ENCODE measurements at regions not wholly inside any gene's neighbourhood (a gene's known extent, or its start where the extent isn't known, plus 50 kb on each side); places are given as distances from the start of the nearest gene placed in this dataset.

- no peak for DNase-seq
Measured at GRCh38 chr1:221897321-221897721, 155.4 kb upstream of the DUSP10 start.

GRCh38 chr1:221892301-221892830, 150.5 kb upstream of the DUSP10 start:
- DNase-seq: no peak

GRCh38 chr1:221891708-221892107, 149.8 kb upstream of the DUSP10 start:
- no peak for DNase-seq

GRCh38 chr1:221888801-221889200, 146.9 kb upstream of the DUSP10 start:
- DNase-seq: no peak

GRCh38 chr1:221888218-221888617, 146.3 kb upstream of the DUSP10 start:
- no peak for DNase-seq

- DNase-seq: no peak
Measured at GRCh38 chr1:221887758-221888157, 145.9 kb upstream of the DUSP10 start.

- DNase-seq: no peak
Measured at GRCh38 chr1:221887415-221887746, 145.5 kb upstream of the DUSP10 start.

GRCh38 chr1:221886743-221887414, 145.0 kb upstream of the DUSP10 start:
- DNase-seq: no peak

GRCh38 chr1:221886311-221886710, 144.4 kb upstream of the DUSP10 start:
- no peak for DNase-seq

- DNase-seq: no peak
Measured at GRCh38 chr1:221884821-221885220, 142.9 kb upstream of the DUSP10 start.

- DNase-seq: no peak
Measured at GRCh38 chr1:221881805-221882581, 140.1 kb upstream of the DUSP10 start.

- DNase-seq: no peak
Measured at GRCh38 chr1:221880182-221880581, 138.3 kb upstream of the DUSP10 start.

- DNase-seq: no peak
Measured at GRCh38 chr1:221878134-221878533, 136.2 kb upstream of the DUSP10 start.

- DNase-seq: no peak
Measured at GRCh38 chr1:221877311-221877710, 135.4 kb upstream of the DUSP10 start.

GRCh38 chr1:221875004-221875330, 133.1 kb upstream of the DUSP10 start:
- no peak for DNase-seq

GRCh38 chr1:221874285-221875003, 132.6 kb upstream of the DUSP10 start:
- no peak for DNase-seq

GRCh38 chr1:221873673-221874072, 131.8 kb upstream of the DUSP10 start:
- no peak for DNase-seq

- no peak for DNase-seq
Measured at GRCh38 chr1:221871056-221871455, 129.2 kb upstream of the DUSP10 start.

GRCh38 chr1:221869779-221870178, 127.9 kb upstream of the DUSP10 start:
- DNase-seq: no peak

- DNase-seq: no peak
Measured at GRCh38 chr1:221868593-221869303, 126.9 kb upstream of the DUSP10 start.

- no peak for DNase-seq
Measured at GRCh38 chr1:221867003-221867402, 125.1 kb upstream of the DUSP10 start.

GRCh38 chr1:221865808-221866207, 123.9 kb upstream of the DUSP10 start:
- no peak for DNase-seq

GRCh38 chr1:221863635-221864034, 121.7 kb upstream of the DUSP10 start:
- DNase-seq: no peak
